Smooth muscle cell (in vitro differentiated cells): ENCODE measurements at regions not wholly inside any gene's neighbourhood (a gene's known extent, or its start where the extent isn't known, plus 50 kb on each side); places are given as distances from the start of the nearest gene placed in this dataset.

ENCODE experiments used
- DNase-seq: peaks from one replicate; lab custom pipeline; 2025; ENCODE audit not compliant: unreplicated experiment; lab: John Stamatoyannopoulos, UW
- H2AFZ ChIP-seq: fragments of 200-600 bp; sonication (generic); 2 replicates; pipeline ENCODE4 v1.6.0; 2016; ENCODE audit warnings: antibody characterized with exemption, low read depth, mild to moderate bottlenecking
- H3F3A ChIP-seq: fragments of 200-600 bp; sonication (generic); 2 replicates; pipeline ENCODE4 v1.6.0; 2017; ENCODE audit warnings: antibody characterized with exemption, low read depth
- H3K27ac ChIP-seq: fragments of 200-600 bp; sonication (generic); 2 replicates; pipeline ENCODE4 v1.5.1; 2016; ENCODE audit warnings: low read depth, mild to moderate bottlenecking
- H3K27me3 ChIP-seq: fragments of 200-600 bp; sonication (generic); 2 replicates; pipeline ENCODE4 v1.6.1; 2016; ENCODE audit warnings: low read depth, mild to moderate bottlenecking
- H3K36me3 ChIP-seq: fragments of 200-600 bp; sonication (generic); 2 replicates; pipeline ENCODE4 v1.5.1; 2016; ENCODE audit warnings: low read depth
- H3K4me1 ChIP-seq: fragments of 200-600 bp; sonication (generic); 2 replicates; pipeline ENCODE4 v1.5.1; 2016; ENCODE audit warnings: low read depth
- H3K4me2 ChIP-seq: fragments of 200-600 bp; sonication (generic); 2 replicates; pipeline ENCODE4 v1.6.0; 2016; ENCODE audit warnings: mild to moderate bottlenecking
- H3K4me3 ChIP-seq: fragments of 200-600 bp; sonication (generic); 2 replicates; pipeline ENCODE4 v1.5.1; 2016; ENCODE audit warnings: mild to moderate bottlenecking
- H3K79me2 ChIP-seq: fragments of 200-600 bp; sonication (generic); 2 replicates; pipeline ENCODE4 v1.6.0; 2016; ENCODE audit warnings: low read depth, mild to moderate bottlenecking
- H3K9ac ChIP-seq: fragments of 200-600 bp; sonication (generic); 2 replicates; pipeline ENCODE4 v1.6.0; 2016; ENCODE audit warnings: low read depth
- H3K9me3 ChIP-seq: fragments of 200-600 bp; sonication (generic); replicated peaks from 2 replicates; pipeline ENCODE4 v1.5.1; 2016; ENCODE audit warnings: low read depth
- H4K20me1 ChIP-seq: fragments of 200-600 bp; sonication (generic); 2 replicates; pipeline ENCODE4 v1.6.0; 2016; ENCODE audit warnings: low read depth
- WGBS: methylation state at CpG from one replicate; pipeline ENCODE4 v1.1.7; 2016; ENCODE audit warnings: low lambda C conversion rate; 5-methylcytosine and 5-hydroxymethylcytosine counted together
- TF ChIP-seq, protein P1 (sequence below): fragments of 200-600 bp; sonication (generic); IDR thresholded peaks from 2 replicates; pipeline ENCODE4 v1.5.1; 2017; ENCODE audit warnings: borderline replicate concordance, mild to moderate bottlenecking, antibody characterized with exemption; ENCODE audit not compliant: insufficient read depth, poor library complexity, severe bottlenecking

DNA sequence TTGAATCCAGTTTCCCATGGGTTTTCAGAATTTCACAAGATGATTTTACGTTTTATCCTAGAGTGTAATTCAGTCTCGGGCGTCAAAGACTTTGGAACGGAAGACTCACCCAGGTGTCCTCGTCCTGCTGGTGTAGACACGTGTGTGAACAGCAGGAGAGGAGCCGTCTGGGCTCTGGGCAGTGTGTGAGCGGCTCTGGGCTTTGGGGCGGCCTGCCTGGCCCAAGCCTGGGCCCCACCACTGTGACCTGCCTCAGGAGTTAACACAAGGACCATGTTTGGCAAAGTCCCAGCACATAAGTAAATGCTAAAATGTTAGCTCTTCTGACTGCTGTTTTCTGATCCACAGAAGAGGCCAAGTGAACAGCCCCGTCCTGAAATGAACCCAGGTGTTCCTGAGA lies 1093.3 kb downstream of the BRD1 start:
- no peaks in the 10 kb centered on the region for H3F3A ChIP-seq
- H3K79me2 ChIP-seq: no peaks in the 10 kb centered on the region
- H3K4me1 ChIP-seq: no peaks in the 10 kb centered on the region
- no peaks in the 10 kb centered on the region for H4K20me1 ChIP-seq
- H3K9me3 ChIP-seq: no peaks in the 10 kb centered on the region
- no peak overlapping the region for H3K27ac ChIP-seq
- H2AFZ ChIP-seq: no peak overlapping the region
- H3K27me3 ChIP-seq: no peaks in the 10 kb centered on the region
- TF ChIP-seq, protein P1, sequence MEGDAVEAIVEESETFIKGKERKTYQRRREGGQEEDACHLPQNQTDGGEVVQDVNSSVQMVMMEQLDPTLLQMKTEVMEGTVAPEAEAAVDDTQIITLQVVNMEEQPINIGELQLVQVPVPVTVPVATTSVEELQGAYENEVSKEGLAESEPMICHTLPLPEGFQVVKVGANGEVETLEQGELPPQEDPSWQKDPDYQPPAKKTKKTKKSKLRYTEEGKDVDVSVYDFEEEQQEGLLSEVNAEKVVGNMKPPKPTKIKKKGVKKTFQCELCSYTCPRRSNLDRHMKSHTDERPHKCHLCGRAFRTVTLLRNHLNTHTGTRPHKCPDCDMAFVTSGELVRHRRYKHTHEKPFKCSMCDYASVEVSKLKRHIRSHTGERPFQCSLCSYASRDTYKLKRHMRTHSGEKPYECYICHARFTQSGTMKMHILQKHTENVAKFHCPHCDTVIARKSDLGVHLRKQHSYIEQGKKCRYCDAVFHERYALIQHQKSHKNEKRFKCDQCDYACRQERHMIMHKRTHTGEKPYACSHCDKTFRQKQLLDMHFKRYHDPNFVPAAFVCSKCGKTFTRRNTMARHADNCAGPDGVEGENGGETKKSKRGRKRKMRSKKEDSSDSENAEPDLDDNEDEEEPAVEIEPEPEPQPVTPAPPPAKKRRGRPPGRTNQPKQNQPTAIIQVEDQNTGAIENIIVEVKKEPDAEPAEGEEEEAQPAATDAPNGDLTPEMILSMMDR: no peak
- H3K36me3 ChIP-seq: no peaks in the 10 kb centered on the region
- no peak overlapping the region for H3K4me2 ChIP-seq
- 96% methylated on average over 10 of the region's 10 CpGs for WGBS
- H3K4me3 ChIP-seq: no peak overlapping the region
- no peak overlapping the region for H3K9ac ChIP-seq
- no peak for DNase-seq

DNA sequence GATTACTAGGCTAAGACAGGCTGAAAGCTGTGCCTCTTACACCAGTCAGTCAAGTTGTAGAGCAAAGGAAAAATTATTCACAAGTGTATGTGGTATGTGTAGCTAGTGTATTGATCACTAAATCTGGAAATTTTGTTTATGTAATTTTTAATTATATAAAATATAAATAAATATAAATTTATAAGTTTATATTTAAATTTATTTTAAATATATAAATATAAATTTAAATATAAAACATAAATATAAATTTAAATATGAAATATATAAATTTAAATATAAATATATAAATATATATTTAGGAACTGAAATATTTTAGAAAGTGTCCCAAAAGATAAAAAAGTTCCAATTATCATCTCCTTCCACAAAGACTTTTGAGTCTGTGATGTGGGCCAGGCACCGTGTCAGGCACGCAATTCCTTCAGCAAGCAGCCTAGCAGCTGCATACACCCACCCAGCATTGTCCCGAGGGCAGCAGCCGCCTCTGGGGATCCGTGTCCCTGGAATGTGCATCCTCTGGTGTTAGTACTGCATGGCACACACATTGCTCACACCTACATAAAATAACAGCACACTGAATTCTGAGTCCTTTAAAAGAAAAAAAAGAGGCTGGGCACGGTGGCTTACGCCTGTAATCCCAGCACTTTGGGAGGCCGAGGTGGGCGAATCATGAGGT lies 1098.0 kb downstream of the BRD1 start:
- H2AFZ ChIP-seq: no peak overlapping the region
- H3K4me2 ChIP-seq: no peak overlapping the region
- TF ChIP-seq, protein P1: no peak
- H3K27me3 ChIP-seq: no peaks in the 10 kb centered on the region
- H3K9ac ChIP-seq: no peak overlapping the region
- H4K20me1 ChIP-seq: no peaks in the 10 kb centered on the region
- H3K27ac ChIP-seq: no peak overlapping the region
- no peaks in the 10 kb centered on the region for H3K4me1 ChIP-seq
- no peaks in the 10 kb centered on the region for H3K36me3 ChIP-seq
- H3K4me3 ChIP-seq: no peak overlapping the region
- H3F3A ChIP-seq: no peaks in the 10 kb centered on the region
- H3K9me3 ChIP-seq: peaks cover 5% of the 10 kb centered on the region
- H3K79me2 ChIP-seq: no peaks in the 10 kb centered on the region
- no peak for DNase-seq
- WGBS: 91% methylated on average over 9 of the region's 9 CpGs

DNA sequence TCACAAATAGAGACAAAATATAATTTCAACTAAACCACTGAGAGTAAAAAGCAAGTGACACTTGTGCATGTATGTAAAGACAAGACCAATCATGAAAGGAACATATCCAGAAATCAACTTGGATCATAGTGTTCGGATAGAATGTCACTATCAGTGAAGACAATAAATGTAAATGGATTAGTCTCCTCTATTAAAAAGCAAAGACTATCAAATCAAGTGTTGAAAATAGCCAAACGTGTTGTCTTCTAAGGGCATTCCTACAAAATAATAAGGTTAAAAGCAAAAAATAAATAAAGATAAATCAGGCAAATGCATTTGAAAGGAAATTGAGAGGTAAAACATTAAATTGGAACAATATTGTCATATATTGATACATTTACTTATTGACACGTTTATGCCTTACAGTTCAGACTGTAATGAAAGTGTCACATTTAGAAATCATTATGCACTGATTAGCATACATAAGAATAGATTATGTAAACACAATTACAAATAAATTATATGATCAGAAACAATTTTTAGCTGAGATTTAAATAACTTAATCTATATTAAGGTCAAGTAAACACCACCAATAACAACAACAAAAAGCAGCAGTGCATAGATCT lies 1100.1 kb downstream of the BRD1 start:
- TF ChIP-seq, protein P1: no peak

DNA sequence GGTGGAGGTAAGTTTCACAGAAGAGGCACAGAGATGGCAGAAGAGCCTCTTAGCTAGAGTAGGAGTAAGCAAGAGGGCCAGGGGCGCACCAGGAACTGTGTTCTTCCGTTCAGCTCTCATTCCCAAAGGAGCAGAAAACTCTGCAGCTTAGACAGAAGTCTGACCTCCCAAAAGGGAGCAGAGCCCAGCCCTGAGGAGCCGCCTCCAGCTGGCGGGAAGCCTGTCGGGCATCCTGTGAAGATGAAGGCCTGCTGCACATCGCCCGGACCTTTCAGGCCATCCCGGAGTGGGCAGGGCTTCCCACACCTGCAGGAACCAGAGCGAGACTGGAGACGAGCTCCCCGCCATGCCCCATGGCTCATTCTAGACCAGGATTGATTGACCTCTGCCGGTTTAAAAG lies 1102.8 kb downstream of the BRD1 start:
- TF ChIP-seq, protein P1: no peak
- no peak for DNase-seq
- Histone ChIP-seq H3K4me2 (no peak overlapping the region), H4K20me1 (no peaks in the 10 kb centered on the region), H3K27ac (no peak overlapping the region), H3K79me2 (no peaks in the 10 kb centered on the region), H3K9me3 (peaks cover 5% of the 10 kb centered on the region), H2AFZ (no peak overlapping the region), H3K4me1 (no peaks in the 10 kb centered on the region), H3K27me3 (no peaks in the 10 kb centered on the region), H3K4me3 (no peak overlapping the region), H3K9ac (no peak overlapping the region), H3K36me3 (no peaks in the 10 kb centered on the region), H3F3A (no peaks in the 10 kb centered on the region)
- 94% methylated on average over 12 of the region's 12 CpGs for WGBS

More for the DNA sequence above, 1100.1 kb downstream of the BRD1 start:
- H3K4me3 ChIP-seq: no peak overlapping the region
- H3K4me1 ChIP-seq: no peaks in the 10 kb centered on the region
- no peak overlapping the region for H3K27ac ChIP-seq
- no peaks in the 10 kb centered on the region for H3F3A ChIP-seq
- 88% methylated on average over 3 of the region's 3 CpGs for WGBS
- no peak overlapping the region for H3K4me2 ChIP-seq
- H3K36me3 ChIP-seq: no peaks in the 10 kb centered on the region
- no peaks in the 10 kb centered on the region for H4K20me1 ChIP-seq
- H3K79me2 ChIP-seq: no peaks in the 10 kb centered on the region
- DNase-seq: no peak
- no peak overlapping the region for H2AFZ ChIP-seq
- no peaks in the 10 kb centered on the region for H3K27me3 ChIP-seq
- H3K9ac ChIP-seq: no peak overlapping the region
- peaks cover 5% of the 10 kb centered on the region for H3K9me3 ChIP-seq
